WERI-Rb-1 (cell line): ENCODE measurements at regions not wholly inside any gene's neighbourhood (a gene's known extent, or its start where the extent isn't known, plus 50 kb on each side); places are given as distances from the start of the nearest gene placed in this dataset.

Experiments used
- DNase-seq: peaks from one replicate; pipeline ENCODE4 v3.0.0-alpha.2; 2020
- H3K27ac ChIP-seq: fragments of 250-450 bp; sonication (Bioruptor Pico); 2 replicates; pipeline ENCODE4 v1.5.1; 2020; ENCODE audit warnings: mild to moderate bottlenecking, moderate library complexity
- H3K27me3 ChIP-seq: fragments of 250-450 bp; sonication (Bioruptor Pico); 2 replicates; pipeline ENCODE4 v1.5.1; 2021; ENCODE audit warnings: mild to moderate bottlenecking, low read depth, moderate library complexity; ENCODE audit not compliant: insufficient read depth, severe bottlenecking
- H3K36me3 ChIP-seq: fragments of 250-450 bp; sonication (Bioruptor Pico); 2 replicates; pipeline ENCODE4 v1.5.1; 2020; ENCODE audit warnings: mild to moderate bottlenecking, moderate library complexity
- H3K4me3 ChIP-seq: 2 replicates; pipeline ENCODE4 v1.5.1; 2011; ENCODE audit warnings: low read depth, mild to moderate bottlenecking, control low read depth, low read length
- H3K9me3 ChIP-seq: fragments of 250-450 bp; sonication (Bioruptor Pico); 2 replicates; pipeline ENCODE4 v1.5.1; 2021; ENCODE audit warnings: mild to moderate bottlenecking, moderate library complexity; ENCODE audit not compliant: severe bottlenecking
- CTCF ChIP-seq: IDR thresholded peaks from 2 replicates; pipeline ENCODE4 v1.5.1; 2011; ENCODE audit warnings: low read depth, mild to moderate bottlenecking, control low read depth, inconsistent platforms, low read length

- no peak for TF ChIP-seq CTCF
- no peak overlapping the region for H3K27ac ChIP-seq
- DNase-seq: no peak
- H3K4me3 ChIP-seq: no peak overlapping the region
- H3K36me3 ChIP-seq: no peaks in the 10 kb centered on the region
- no peaks in the 10 kb centered on the region for H3K9me3 ChIP-seq
- H3K27me3 ChIP-seq: peaks cover 90% of the 10 kb centered on the region
Measured at GRCh38 chr16:80058214-80058613, 457.7 kb upstream of the MAF start.

GRCh38 chr16:80056324-80056723, 455.8 kb upstream of the MAF start:
- H3K9me3 ChIP-seq: no peaks in the 10 kb centered on the region
- H3K27me3 ChIP-seq: peaks cover 85% of the 10 kb centered on the region
- no peaks in the 10 kb centered on the region for H3K36me3 ChIP-seq
- H3K4me3 ChIP-seq: no peak overlapping the region
- TF ChIP-seq CTCF: no peak
- no peak for DNase-seq
- no peak overlapping the region for H3K27ac ChIP-seq

- no peak for DNase-seq
- no peak overlapping the region for H3K27ac ChIP-seq
- H3K27me3 ChIP-seq: peaks cover 88% of the 10 kb centered on the region
- H3K4me3 ChIP-seq: no peak overlapping the region
- no peaks in the 10 kb centered on the region for H3K9me3 ChIP-seq
- no peaks in the 10 kb centered on the region for H3K36me3 ChIP-seq
- no peak for TF ChIP-seq CTCF
Measured at GRCh38 chr16:80055831-80056230, 455.3 kb upstream of the MAF start.

- no peak for TF ChIP-seq CTCF
- no peak overlapping the region for H3K4me3 ChIP-seq
- H3K27ac ChIP-seq: no peak overlapping the region
- peaks cover 88% of the 10 kb centered on the region for H3K27me3 ChIP-seq
- H3K9me3 ChIP-seq: no peaks in the 10 kb centered on the region
- H3K36me3 ChIP-seq: no peaks in the 10 kb centered on the region
- DNase-seq: no peak
Measured at GRCh38 chr16:80054647-80055046, 454.1 kb upstream of the MAF start.

GRCh38 chr16:80051040-80051439, 450.5 kb upstream of the MAF start:
- Histone ChIP-seq H3K9me3 (no peaks in the 10 kb centered on the region), H3K27ac (no peak overlapping the region), H3K4me3 (no peak overlapping the region), H3K36me3 (no peaks in the 10 kb centered on the region), H3K27me3 (peaks cover 85% of the 10 kb centered on the region)
- DNase-seq: no peak
- TF ChIP-seq CTCF: no peak

GRCh38 chr16:80048250-80048649, 447.7 kb upstream of the MAF start:
- DNase-seq: no peak
- no peaks in the 10 kb centered on the region for H3K36me3 ChIP-seq
- no peak overlapping the region for H3K27ac ChIP-seq
- TF ChIP-seq CTCF: no peak
- H3K9me3 ChIP-seq: no peaks in the 10 kb centered on the region
- peaks cover 85% of the 10 kb centered on the region for H3K27me3 ChIP-seq
- H3K4me3 ChIP-seq: no peak overlapping the region
